NCI-H446 treated with DMSO at 0.1 percent for 48 hours (cell line): ENCODE measurements at regions not wholly inside any gene's neighbourhood (a gene's known extent, or its start where the extent isn't known, plus 50 kb on each side); places are given as distances from the start of the nearest gene placed in this dataset.

Experiments used
- DNase-seq: peaks from one replicate; lab custom pipeline; 2025; lab: John Stamatoyannopoulos, UW

DNA sequence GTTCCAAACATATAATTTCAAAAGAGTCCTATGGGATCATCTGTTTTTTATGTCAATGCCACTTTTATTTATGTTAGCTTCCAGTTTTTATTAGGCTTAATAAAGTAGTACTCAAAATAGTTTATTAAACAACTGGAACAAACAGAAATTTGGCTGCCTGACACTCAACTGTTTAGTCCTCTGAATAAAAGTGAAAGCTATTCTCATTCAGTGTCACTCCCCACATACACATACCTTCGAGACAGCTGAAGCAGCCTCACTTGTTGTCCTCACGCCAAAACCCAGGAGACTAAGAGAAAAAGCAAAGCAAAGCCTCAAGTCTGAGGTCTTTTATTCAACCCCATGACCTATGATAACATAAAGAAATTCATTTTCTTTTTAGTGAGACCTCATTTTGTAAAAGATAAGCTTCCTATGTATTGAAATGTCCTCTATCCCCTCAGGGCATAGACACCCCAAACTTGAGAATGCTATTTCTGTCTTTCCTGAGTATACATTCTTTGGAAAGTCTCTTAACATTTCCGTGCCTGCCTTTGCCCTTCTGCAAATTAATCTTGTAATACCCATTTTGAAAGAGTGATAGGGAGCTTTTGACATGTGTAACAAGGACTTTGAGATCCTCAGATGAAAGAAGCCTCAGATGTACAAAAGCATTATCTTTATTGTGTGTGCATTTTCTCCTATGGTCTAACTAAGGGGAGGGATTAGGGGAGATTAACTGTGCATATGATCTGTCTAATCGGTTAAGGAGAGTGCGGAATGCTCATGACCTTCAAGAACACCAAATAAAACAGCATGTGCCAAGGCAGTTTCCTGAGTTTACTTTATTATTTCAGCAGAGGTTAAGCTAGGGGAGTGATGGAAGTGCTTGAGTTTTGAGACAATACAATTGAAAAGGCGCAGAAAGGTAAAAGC is 1523.7 kb upstream of the PIK3C3 start:
- DNase-seq: no peak

DNA sequence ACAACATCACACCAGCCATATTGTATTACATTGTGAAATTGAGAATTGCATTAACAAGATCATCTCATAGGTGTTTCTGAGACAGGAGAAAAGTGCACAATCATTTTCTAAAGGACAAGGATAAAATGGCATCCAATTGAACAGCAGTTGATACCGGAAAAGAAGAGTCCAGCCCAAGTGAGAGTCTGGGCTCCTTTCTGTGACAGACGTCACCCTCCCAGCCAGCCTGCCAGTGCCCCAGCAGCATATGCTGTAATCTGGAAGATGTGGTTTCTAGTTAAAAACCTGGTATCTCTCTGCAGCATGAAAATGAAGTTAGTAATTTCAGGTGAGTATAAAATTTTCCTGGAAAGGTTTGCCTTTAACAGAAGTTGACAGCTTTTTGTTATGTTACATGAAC is 1531.7 kb upstream of the PIK3C3 start:
- DNase-seq: no peak

DNA sequence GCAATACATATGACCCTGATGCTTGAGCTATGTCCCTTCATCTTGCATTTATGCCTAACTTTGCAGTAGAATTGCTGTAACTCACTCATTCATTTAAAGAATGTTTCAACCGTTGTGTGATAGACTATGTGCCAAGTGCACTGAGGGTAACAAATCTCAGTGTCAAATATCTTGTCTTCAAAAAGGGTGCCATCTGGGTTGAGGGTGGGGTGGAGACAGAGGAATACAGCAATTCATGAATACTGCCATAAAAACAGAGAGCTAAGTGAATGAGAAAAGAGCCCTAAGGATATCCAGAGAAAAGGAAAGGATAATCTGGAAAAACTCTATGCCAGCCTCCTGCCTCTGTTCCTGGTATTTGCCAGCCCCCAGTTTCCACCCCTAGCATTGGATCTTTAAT is 1534.4 kb upstream of the PIK3C3 start:
- no peak for DNase-seq

DNA sequence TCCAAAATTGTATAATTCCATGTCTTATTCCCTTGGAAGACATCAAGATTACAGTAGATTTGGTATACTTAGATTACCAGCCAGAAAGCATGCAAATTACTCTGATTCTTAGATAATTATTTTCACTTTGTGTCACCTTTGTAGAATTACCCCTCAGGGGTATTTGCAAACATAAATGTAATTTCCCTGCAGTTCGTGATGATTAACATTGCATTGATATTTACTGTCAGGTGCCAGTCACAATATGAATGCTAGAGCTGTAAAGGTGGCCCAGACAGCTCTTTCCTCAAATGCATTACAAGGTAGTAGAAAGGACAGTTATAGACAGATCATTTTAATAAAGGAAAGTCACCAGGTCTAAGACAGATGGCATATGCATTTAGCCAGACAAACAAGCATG is 1537.5 kb upstream of the PIK3C3 start:
- no peak for DNase-seq

DNA sequence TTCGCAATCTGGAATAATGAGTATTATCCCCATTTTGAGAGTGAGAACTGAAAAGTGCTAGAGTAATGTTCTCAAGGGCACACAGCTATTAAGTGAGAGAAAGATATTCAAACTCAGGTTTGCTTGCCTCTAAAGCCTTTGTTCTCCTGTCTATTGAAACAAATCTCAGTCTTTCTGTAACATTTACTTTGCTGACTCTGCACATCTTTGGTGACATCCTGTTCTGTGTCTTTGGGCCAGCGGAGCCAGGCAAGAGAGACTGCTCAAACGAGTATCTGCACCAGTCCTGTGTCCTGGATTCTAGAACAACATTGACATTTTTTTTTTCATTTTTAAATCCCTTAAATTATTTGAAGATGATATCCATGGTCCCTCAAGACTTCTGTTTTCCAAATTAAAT is 1539.2 kb upstream of the PIK3C3 start:
- DNase-seq: no peak

DNA sequence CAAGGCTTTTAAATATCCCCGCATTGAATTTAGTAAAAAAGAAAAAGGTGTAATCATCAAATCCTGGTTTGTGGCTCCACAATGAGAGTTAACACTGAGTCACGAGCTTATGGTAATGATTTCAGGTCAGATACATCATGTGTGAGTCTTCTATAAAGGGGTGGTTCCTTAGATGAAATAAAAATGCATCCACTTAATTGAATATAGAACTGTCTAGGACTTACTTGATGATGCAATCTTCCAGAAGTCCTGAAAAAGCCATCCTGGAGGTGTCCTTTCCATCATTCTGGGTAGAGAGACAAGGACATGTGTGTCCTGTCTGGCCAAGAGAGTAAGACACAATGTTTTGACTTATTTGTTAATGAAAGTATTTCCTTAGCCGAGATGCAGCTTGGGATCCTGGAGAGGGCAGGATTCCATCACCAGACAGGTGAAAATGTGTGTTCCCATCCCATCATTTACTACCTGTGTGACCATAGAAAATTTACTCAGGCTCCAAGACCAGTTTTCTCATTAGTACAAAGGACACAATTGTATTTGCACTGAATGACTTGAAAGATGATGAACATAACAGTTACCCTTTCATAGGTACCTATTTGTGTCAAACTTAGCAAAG is 1539.8 kb upstream of the PIK3C3 start:
- no peak for DNase-seq

DNA sequence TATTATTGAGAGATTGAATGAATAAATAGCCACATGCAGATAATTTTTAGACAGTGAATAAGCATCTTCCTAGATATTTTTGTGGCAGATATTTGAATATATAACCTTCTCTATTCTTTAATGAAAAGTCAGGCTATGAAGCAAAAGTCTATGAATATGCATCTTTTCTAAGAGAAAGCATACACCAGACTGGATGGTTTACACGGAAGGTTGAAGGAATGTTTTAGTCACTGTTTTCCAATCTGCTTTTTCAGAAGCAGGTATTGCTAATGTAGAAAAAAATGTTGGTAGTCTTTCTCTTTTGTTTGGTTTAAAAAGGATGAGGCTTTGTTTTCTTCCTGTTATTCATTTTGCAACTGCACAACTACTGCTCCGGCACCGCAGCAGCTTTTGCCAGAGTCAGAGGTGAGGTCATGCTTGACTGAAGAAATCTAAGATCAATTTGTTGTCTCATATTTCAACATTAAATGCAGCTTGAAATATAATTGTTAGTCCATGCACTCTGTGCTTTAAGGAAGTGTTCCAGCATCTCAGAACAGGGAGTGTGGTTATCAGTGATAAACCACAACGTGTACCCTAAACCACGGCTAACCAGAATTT is 1540.8 kb upstream of the PIK3C3 start:
- no peak for DNase-seq

DNA sequence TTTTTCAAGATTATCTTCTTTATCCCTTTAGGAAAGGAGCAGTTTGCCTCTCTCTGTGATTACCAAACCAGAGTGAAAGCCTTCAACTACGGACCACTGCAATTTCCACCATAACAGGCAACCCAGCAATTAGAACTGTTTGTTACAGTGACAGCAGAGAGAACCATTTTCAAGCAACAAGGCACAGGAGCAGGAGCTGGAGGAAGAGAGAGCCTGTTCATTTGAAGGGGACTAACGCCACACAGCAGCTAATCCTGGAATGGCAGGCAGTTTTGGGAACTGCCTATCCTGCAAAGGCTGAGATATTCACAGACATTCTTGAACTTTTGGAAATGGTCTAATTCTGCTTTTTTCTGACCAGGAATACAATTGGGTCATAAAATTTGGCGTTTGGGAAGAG is 1541.9 kb upstream of the PIK3C3 start:
- peak; percentile 32 for DNase-seq

DNA sequence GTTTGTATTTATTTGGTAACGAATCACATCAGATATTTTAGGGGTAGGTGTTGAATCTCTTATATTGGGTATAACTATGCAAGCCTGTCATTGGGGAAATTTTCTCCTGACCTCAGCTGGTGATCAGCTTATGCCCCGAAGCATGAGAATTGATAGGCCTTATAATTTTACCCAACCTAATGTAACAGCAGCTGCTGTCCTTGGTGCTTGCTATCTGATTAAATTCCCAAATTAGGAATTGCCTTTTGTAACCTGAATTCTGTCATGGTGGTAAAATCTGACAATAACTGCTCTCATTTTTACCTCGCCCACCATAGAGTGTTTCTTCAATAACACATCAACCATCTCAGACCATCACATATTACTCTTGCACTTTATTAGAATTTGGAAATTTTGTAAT is 1542.6 kb upstream of the PIK3C3 start:
- no peak for DNase-seq

DNA sequence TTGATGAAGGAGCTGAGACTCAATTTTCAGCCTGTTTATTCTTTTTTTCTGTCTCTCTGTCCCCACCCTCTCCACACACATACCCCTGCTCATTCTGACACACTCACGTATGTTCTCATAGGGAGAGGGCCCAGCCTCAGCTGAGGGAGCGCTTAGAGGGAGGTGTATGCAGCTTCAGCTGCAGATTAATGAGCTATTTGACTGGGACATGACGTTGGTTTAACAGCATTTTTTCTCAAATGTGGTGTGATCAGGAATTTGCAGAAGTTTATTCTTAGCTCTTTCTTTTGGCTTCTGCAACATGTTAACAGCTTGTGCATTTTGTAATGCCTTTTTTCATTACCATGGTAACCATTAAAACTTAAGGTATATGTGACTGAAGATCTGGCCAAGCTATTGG is 1547.1 kb upstream of the PIK3C3 start:
- DNase-seq: no peak

DNA sequence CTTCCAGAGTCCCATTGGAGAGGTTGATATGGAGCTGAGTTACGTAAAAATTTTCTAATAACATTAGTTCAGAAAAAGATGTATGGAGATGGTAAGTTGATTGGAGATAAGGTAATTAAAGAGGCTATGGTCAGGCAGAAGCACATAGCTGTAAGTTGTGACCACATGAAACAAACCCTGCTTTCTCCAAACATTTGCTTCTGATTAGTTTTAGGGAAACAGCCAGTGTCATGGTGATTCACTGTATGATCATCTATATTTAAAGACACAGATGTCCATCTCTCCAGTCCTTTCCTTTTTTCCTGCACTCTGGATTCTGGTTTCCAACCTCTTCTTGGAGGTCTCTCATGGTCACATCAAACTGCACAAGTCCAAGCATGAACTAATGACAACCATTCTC is 1550.8 kb upstream of the PIK3C3 start:
- DNase-seq: no peak

DNA sequence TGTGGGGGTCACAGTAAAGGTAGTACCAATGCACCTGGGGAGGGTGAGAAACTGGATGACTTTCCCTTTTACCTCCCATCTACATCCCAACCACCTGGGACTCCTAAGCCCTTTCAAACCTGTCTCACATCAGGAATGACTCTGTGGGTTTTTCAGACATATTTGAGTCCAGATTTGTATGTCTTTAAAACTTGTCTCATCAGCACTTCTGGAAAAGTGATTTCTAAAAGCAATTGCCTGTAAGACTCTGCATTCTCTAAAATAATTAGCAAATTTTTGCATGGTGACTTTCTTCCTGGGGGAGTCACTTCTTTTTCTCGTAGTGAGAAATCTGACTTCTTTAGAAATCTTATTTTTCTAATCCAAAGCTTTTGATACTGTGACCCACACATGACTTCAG is 1553.0 kb upstream of the PIK3C3 start:
- no peak for DNase-seq

DNA sequence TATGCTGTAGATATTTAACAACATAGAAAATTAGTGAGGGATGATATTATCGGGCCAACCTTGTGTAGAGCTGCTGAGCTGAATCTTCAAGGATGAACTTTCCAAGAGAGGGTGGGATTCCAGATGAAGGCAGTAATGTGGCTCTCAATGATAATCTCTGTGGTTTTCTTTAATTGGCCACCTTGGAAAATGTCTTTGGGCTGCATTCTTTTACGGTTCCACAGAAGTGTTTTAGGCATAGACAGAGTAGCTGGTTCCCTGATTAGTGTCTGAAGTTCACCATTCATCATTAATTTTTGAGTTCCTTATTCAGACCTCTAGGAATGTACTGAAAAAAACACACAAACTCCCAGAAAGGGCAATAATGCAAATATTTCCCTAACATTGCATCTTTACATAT is 1566.9 kb upstream of the PIK3C3 start:
- no peak for DNase-seq

DNA sequence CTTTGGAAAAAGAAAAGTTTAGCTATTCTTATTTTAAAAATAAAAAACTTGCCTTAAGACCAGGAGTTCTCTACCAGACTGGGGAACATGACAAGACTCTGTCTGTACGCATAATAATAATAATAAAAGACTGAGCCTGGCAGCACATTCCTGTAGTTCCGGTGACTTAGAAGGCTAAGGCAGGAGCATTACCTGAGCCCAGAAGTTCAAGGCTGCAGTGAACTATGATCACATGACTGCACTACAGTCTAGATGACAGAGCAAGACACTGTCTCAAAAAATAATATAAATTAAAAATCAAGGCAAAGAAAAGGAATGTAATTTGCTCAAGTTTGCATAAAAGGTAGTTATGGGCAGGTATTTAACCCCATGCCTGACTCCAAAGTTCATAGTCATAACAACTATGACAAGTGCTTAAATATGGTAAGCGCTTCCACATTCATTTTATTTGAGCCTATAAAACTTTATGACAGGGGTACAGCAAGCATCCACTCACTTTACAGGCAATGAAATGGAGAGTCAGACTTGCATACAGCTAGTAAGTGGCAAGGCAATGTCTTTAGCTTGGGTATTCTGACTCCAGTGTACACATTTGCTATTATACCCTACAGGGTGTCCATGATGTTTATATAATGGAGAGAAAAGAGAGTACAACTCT is 1567.8 kb upstream of the PIK3C3 start:
- no peak for DNase-seq

DNA sequence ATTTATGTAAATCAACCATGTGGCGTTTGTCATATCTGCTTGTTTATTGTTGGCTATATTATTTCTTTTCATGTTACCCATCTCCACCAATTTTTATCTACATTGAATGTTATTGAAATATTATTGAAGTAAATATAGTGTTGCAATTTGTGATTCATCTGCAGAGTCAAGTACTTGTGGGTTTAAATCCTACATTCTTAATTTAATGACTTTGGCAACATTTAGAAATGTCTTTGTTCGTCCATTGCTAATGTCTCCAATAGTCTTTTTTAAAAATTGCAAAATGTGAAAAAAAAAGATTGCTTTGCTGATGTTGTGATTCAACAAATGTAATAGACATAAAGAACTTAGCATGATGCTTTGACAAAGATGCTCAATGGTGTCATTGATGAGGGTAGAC is 1572.8 kb upstream of the PIK3C3 start:
- DNase-seq: no peak

DNA sequence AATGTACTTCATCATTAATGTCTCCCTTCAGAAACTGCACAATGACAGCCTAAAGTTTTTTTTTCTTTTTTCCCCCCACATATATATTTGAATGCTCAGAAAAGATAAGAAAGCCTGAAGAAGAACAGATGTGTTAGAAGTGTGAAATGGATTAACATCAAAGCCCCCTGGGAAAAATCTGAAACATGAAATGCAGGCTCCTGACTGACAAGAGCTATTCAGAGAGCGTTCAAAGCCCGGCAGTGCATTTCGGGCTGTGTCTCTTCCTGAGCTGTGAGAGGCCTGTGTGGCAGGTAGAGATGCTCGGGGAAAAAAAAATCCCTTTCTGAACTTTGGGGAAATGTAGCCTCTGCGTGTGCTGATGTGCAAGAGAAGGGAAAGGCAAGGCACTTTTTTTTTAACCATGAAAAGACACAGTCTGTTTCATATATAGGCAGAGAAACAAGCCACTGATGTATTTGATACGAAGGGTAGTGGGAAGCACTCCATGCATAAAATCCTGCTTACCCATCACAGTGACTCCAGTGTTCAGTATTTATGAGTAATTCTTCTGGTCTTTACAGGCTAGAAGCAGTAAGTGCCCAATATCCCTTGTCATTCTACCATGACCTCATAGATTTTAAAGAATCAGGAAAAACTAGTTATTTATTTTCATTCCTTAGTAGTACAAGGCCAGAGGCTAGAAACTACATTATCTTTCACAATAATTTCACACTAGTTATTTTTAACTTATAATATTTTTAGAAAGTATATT is 1574.2 kb upstream of the PIK3C3 start:
- no peak for DNase-seq

DNA sequence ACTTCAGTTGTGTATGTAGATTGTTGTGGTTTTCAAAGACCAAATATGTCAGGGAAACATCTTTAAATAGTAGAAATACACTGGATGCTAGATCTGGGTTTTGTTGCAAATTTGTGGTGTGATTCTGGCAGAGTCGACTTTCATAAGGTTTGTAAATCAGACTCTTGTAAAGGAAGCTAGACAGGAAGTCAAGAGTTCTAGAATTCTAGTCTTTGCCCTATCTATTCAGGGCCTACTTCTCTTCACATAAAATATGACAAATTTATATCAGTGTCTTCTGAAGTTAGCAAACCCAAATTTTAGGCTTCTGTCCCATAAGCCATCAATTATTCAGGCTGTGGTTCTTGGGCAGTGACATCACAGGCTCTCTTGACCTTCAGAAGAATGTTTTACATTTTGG is 1579.2 kb upstream of the PIK3C3 start:
- no peak for DNase-seq

DNA sequence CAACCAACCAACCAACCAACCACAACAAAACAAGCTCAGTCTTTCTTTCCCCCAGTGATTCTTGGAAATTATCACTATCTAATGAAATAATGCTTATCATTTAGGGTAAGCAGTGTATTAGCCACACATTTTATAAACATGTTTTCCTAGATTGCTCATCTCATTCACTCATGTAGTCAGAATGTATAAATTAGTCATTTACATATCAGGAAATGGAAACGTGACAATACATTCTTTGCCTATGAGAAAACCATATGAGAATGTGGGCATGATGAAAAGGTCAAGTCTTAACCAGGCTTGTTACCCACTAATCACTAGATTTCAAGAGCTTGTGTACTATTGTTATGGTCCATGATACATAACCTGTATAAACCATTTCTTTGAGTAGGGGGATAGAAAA is 1583.4 kb upstream of the PIK3C3 start:
- DNase-seq: no peak

DNA sequence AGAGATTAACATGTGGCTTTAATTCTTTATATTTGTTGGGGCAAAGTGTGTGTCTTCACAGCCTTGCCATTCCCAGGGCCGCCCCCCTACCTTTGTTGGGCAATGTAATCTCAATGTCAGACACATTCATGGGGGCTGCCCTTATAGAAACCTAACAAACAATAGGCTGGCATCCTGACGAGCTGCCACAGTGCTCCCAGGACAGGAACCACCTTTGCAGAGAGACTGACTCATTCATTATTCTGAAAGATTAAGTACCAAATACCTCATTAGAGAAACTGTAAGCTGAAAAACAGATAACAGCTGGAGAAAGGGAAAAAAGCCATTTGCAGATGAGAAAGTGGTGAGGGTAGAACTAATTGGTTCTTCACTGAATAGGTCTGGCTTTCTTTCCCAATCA is 1587.5 kb upstream of the PIK3C3 start:
- DNase-seq: no peak

DNA sequence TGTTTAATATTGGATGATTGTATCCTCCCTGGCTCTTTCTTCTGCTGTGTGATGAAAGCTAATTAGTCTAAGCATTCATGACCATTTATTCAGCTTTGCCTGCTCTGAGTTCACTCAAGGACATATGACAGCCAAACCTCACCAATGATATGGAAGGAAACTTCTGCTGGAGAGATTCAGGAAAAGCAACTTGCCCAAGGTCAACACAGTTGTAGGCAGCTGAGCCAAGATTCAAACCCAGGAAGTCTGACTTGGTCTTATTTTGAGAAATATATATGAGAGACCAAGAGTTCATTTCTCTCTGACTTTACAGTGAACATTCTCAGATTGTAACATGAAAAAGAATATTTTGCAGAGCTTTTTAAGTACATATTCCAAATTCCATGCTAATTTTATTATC is 1588.5 kb upstream of the PIK3C3 start:
- DNase-seq: no peak

DNA sequence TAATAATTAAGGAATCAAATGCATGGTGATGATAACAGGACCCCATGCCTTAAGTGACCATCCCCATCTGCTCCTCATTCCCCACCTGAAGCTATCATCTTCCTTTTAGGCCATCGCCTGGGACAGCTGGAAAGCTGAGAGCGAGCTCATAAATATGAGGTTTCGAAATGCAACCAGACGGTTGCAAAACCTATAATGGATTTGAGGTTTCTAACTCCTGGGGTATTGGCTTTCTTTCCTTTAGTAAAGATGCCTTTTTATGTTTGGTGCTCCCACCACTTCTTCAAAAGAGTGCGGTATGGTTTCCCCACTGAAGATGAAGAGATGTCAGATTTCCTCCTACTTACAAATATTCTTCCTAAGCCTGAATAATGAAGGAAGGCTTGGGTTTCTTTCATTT is 1589.5 kb upstream of the PIK3C3 start:
- no peak for DNase-seq

DNA sequence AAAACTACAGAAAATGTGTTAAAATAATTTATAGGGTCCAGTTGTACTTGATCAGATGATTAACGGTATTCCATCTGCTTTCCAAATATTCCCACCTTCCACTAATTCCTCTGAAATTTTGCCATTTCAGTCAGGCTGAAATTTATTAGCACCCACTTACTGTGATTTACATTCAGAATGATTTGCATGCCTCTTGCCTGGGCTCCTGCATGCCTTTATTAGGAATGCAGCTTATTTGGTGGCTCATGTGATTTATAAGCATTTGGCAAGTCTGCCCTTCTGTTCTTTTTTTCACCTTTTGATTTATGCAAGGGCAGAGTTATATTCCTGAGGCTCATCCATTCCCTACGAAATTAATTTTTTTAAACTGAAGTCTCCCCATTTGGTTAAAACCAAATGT is 1594.5 kb upstream of the PIK3C3 start:
- DNase-seq: no peak
